NB4 (cell line): ENCODE measurements at regions not wholly inside any gene's neighbourhood (a gene's known extent, or its start where the extent isn't known, plus 50 kb on each side); places are given as distances from the start of the nearest gene placed in this dataset.

ENCODE experiments used
- MYC ChIP-seq: IDR thresholded peaks from 2 replicates; pipeline ENCODE4 v1.6.1; 2011; ENCODE audit warnings: low read depth, low read length
- POLR2A ChIP-seq: IDR thresholded peaks from 2 replicates; pipeline ENCODE4 v1.6.1; 2011; ENCODE audit warnings: mild to moderate bottlenecking; ENCODE audit not compliant: insufficient read length; ENCODE audit errors: extremely low read depth

- TF ChIP-seq MYC (no peak), POLR2A (no peak)
These were observed 78.8 kb upstream of the PDE3A start for GRCh38 chr12:20289520-20289919.
